HFFc6 (cell line): ENCODE measurements at regions not wholly inside any gene's neighbourhood (a gene's known extent, or its start where the extent isn't known, plus 50 kb on each side); places are given as distances from the start of the nearest gene placed in this dataset.

ENCODE experiments used
- DNase-seq: peaks from one replicate; pipeline ENCODE4 v3.0.0-alpha.2; 2018
- H3K27ac Mint-ChIP-seq: 2 replicates; pipeline ENCODE4 v1.8.0; 2020; ENCODE audit warnings: mild to moderate bottlenecking, mixed read lengths
- H3K27me3 Mint-ChIP-seq: 2 replicates; pipeline ENCODE4 v1.8.0; 2021; ENCODE audit warnings: mild to moderate bottlenecking, moderate library complexity, mixed read lengths; ENCODE audit not compliant: insufficient read depth
- H3K36me3 Mint-ChIP-seq: 2 replicates; pipeline ENCODE4 v1.8.0; 2021; ENCODE audit warnings: low read depth, mixed read lengths
- H3K4me1 Mint-ChIP-seq: 2 replicates; pipeline ENCODE4 v1.8.0; 2020; ENCODE audit warnings: low read depth, mixed read lengths
- H3K4me3 Mint-ChIP-seq: 2 replicates; pipeline ENCODE4 v1.8.0; 2020; ENCODE audit warnings: mild to moderate bottlenecking, moderate library complexity, mixed read lengths
- H3K9me3 Mint-ChIP-seq: 2 replicates; pipeline ENCODE4 v1.8.0; 2020; ENCODE audit warnings: mild to moderate bottlenecking, mixed read lengths
- CTCF ChIP-seq: fragments of 200-600 bp; sonication (generic); IDR thresholded peaks from 2 replicates; pipeline ENCODE4 v1.5.0; 2021; ENCODE audit warnings: antibody characterized with exemption, mild to moderate bottlenecking

GRCh38 chr15:62897634-62898033 is 144.9 kb upstream of the TPM1 start:
- H3K27me3 Mint-ChIP-seq: no peaks in the 10 kb centered on the region
- no peaks in the 10 kb centered on the region for H3K9me3 Mint-ChIP-seq
- peaks cover 65% of the 10 kb centered on the region for H3K4me1 Mint-ChIP-seq
- H3K4me3 Mint-ChIP-seq: peak overlapping the region; percentile 62
- H3K36me3 Mint-ChIP-seq: 0 out of 2 replicates have a peak, but pooled peaks cover 4% of the 10 kb centered on the region
- peak overlapping the region; percentile 92 for H3K27ac Mint-ChIP-seq
- TF ChIP-seq CTCF: no peak
- no peak for DNase-seq

- H3K4me3 Mint-ChIP-seq: no peak overlapping the region
- no peaks in the 10 kb centered on the region for H3K36me3 Mint-ChIP-seq
- no peaks in the 10 kb centered on the region for H3K27me3 Mint-ChIP-seq
- peaks cover 57% of the 10 kb centered on the region for H3K4me1 Mint-ChIP-seq
- no peak overlapping the region for H3K27ac Mint-ChIP-seq
- H3K9me3 Mint-ChIP-seq: no peaks in the 10 kb centered on the region
- no peak for DNase-seq
- no peak for TF ChIP-seq CTCF
Measured at GRCh38 chr15:62899090-62899493, 143.5 kb upstream of the TPM1 start.

- Mint-ChIP-seq H3K27me3 (no peaks in the 10 kb centered on the region), H3K27ac (no peak overlapping the region), H3K36me3 (no peaks in the 10 kb centered on the region), H3K4me3 (no peak overlapping the region), H3K4me1 (peaks cover 46% of the 10 kb centered on the region), H3K9me3 (no peaks in the 10 kb centered on the region)
- TF ChIP-seq CTCF: no peak
- no peak for DNase-seq
Measured at GRCh38 chr15:62900071-62900802, 142.3 kb upstream of the TPM1 start.

- TF ChIP-seq CTCF: no peak
- no peak for DNase-seq
- H3K4me3 Mint-ChIP-seq: no peak overlapping the region
- no peaks in the 10 kb centered on the region for H3K27me3 Mint-ChIP-seq
- no peaks in the 10 kb centered on the region for H3K36me3 Mint-ChIP-seq
- H3K9me3 Mint-ChIP-seq: no peaks in the 10 kb centered on the region
- peaks cover 37% of the 10 kb centered on the region for H3K4me1 Mint-ChIP-seq
- H3K27ac Mint-ChIP-seq: no peak overlapping the region
Measured at GRCh38 chr15:62901087-62901486, 141.5 kb upstream of the TPM1 start.

- Mint-ChIP-seq H3K9me3 (no peaks in the 10 kb centered on the region), H3K36me3 (no peaks in the 10 kb centered on the region), H3K4me1 (peaks cover 28% of the 10 kb centered on the region), H3K27ac (no peak overlapping the region), H3K4me3 (no peak overlapping the region), H3K27me3 (no peaks in the 10 kb centered on the region)
- no peak for DNase-seq
- no peak for TF ChIP-seq CTCF
Measured at GRCh38 chr15:62901909-62902546, 140.5 kb upstream of the TPM1 start.
